ENCODE measurements at regions not wholly inside any gene's neighbourhood (a gene's known extent, or its start where the extent isn't known, plus 50 kb on each side); places are given as distances from the start of the nearest gene placed in this dataset.
A peak's percentile ranks its signal among the peaks of the same experiment; 100 is the strongest.

- DNase-seq = no peak
Measured at GRCh38 chr6:137352859-137353258, 133.7 kb upstream of the IFNGR1 start.

GRCh38 chr6:137351890-137352289 is 132.7 kb upstream of the IFNGR1 start:
- DNase-seq = no peak

- no peak for DNase-seq
Measured at GRCh38 chr6:137350857-137351256, 131.7 kb upstream of the IFNGR1 start.

GRCh38 chr6:137349856-137350830 is 131.0 kb upstream of the IFNGR1 start:
- no peak for DNase-seq

GRCh38 chr6:137348777-137349176 is 129.6 kb upstream of the IFNGR1 start:
- DNase-seq = no peak

GRCh38 chr6:137343241-137343640 is 124.1 kb upstream of the IFNGR1 start:
- DNase-seq = no peak

GRCh38 chr6:137342607-137343190 is 123.5 kb upstream of the IFNGR1 start:
- DNase-seq = no peak

GRCh38 chr6:137341681-137342195 is 122.6 kb upstream of the IFNGR1 start:
- peak; percentile 57 for DNase-seq

- DNase-seq = no peak
Measured at GRCh38 chr6:137339929-137340559, 120.9 kb upstream of the IFNGR1 start.

- no peak for DNase-seq
Measured at GRCh38 chr6:137334884-137335283, 115.7 kb upstream of the IFNGR1 start.

GRCh38 chr6:137334094-137334493 is 114.9 kb upstream of the IFNGR1 start:
- DNase-seq = no peak

GRCh38 chr6:137332637-137333280 is 113.6 kb upstream of the IFNGR1 start:
- no peak for DNase-seq

GRCh38 chr6:137323860-137324259 is 104.7 kb upstream of the IFNGR1 start:
- no peak for DNase-seq

- DNase-seq = no peak
Measured at GRCh38 chr6:137320271-137320670, 101.1 kb upstream of the IFNGR1 start.

- no peak for DNase-seq
Measured at GRCh38 chr6:137316626-137317025, 97.4 kb upstream of the IFNGR1 start.

GRCh38 chr6:137315081-137315480 is 95.9 kb upstream of the IFNGR1 start:
- no peak for DNase-seq

GRCh38 chr6:137313928-137314855 is 95.0 kb upstream of the IFNGR1 start:
- peak; percentile 74 for DNase-seq

- no peak for DNase-seq
Measured at GRCh38 chr6:137313211-137313610, 94.0 kb upstream of the IFNGR1 start.

- no peak for DNase-seq
Measured at GRCh38 chr6:137311940-137312339, 92.8 kb upstream of the IFNGR1 start.

GRCh38 chr6:137309078-137309762 is 90.0 kb upstream of the IFNGR1 start:
- no peak for DNase-seq

GRCh38 chr6:137307163-137307854 is 88.1 kb upstream of the IFNGR1 start:
- DNase-seq = no peak

Data from stimulated activated CD4-positive, alpha-beta T cell treated with anti-CD3 and anti-CD28 coated beads, Interleukin-4, amount 100 ng/mL, for 24 hours (primary cell).